ENCODE measurements at regions not wholly inside any gene's neighbourhood (a gene's known extent, or its start where the extent isn't known, plus 50 kb on each side); places are given as distances from the start of the nearest gene placed in this dataset.

GRCh38 chr2:7400628-7401027, 483.4 kb downstream of the RNF144A start:
- H3K4me1 Mint-ChIP-seq, result peaks cover 0 to 4% of the 10 kb centered on the region in 2 experiments; a peak in 1 of 4 replicates
- no peaks in the 10 kb centered on the region for H3K79me2 ChIP-seq (ENCODE audit: insufficient read depth, low read length)
- peaks cover 1% of the 10 kb centered on the region for H3K27me3 Mint-ChIP-seq (ENCODE audit: low read depth)
- WGBS (ENCODE audit: extremely low coverage, insufficient read length, low lambda C conversion rate), result no CpG with 5 or more reads among the region's 4 CpGs
- H3K23me2 ChIP-seq (ENCODE audit: insufficient read length, low read depth, low read length, poor library complexity, severe bottlenecking), result no peaks in the 10 kb centered on the region
- no peak overlapping the region for H2AK5ac ChIP-seq (ENCODE audit: insufficient read length, low read length)
- no peak overlapping the region for H3K18ac ChIP-seq (ENCODE audit: insufficient read length, low read depth, low read length)
- no peaks in the 10 kb centered on the region for H3K9me3 ChIP-seq (ENCODE audit: control insufficient read depth, low read depth, low read length)
- no peak overlapping the region for H4K8ac ChIP-seq (replicated peaks; ENCODE audit: insufficient read length, low read depth, low read length)
- no peak overlapping the region for H3K4ac ChIP-seq (ENCODE audit: low read depth, low read length)
- no peak overlapping the region for H3K9ac ChIP-seq (ENCODE audit: extremely low read depth, insufficient read length, low read length)
- no peak overlapping the region for H2BK5ac ChIP-seq (ENCODE audit: insufficient read length, low read length)
- no peak for TF ChIP-seq CTCF (conservative IDR thresholded peaks at IDR 0.05)
- no peak overlapping the region for H2BK120ac ChIP-seq (ENCODE audit: low read depth, low read length, poor library complexity, severe bottlenecking)
- H2BK15ac ChIP-seq (ENCODE audit: low read depth, low read length), result no peak overlapping the region
- H4K91ac ChIP-seq (ENCODE audit: insufficient read length, low read depth, low read length), result no peak overlapping the region
- H3K27me3 ChIP-seq (ENCODE audit: insufficient read depth, low read length), result no peaks in the 10 kb centered on the region
- no peak overlapping the region for H3T11ph ChIP-seq (ENCODE audit: low read length)
- no peak overlapping the region for H3K4me3 Mint-ChIP-seq
- no peak overlapping the region for H2AFZ ChIP-seq (ENCODE audit: low read length)
- H3K4me2 ChIP-seq (ENCODE audit: insufficient read depth, insufficient read length, low read length), result no peak overlapping the region
- no peak overlapping the region for H2BK12ac ChIP-seq (ENCODE audit: insufficient read length, low read depth, low read length)
- no peak overlapping the region; a peak in 1 of 7 replicates for H3K27ac Mint-ChIP-seq
- H3K36me3 Mint-ChIP-seq (ENCODE audit: insufficient read depth in 1 of 3, low read depth in 3 of 3), result no peaks in the 10 kb centered on the region
- H3K23ac ChIP-seq (ENCODE audit: insufficient read length, low read depth, low read length), result no peak overlapping the region
- H3K9me3 Mint-ChIP-seq, result no peaks in the 10 kb centered on the region
- H4K20me1 ChIP-seq (ENCODE audit: control insufficient read depth, insufficient read depth, insufficient read length), result no peaks in the 10 kb centered on the region
- H3K56ac ChIP-seq (ENCODE audit: insufficient read length, low read depth, low read length), result no peak overlapping the region
- H3K4me1 ChIP-seq (ENCODE audit: insufficient read depth, low read length), result no peaks in the 10 kb centered on the region
- no peak for DNase-seq
- no peak overlapping the region for H2BK20ac ChIP-seq (ENCODE audit: low read depth, low read length, poor library complexity, severe bottlenecking)
- no peak overlapping the region for H3K27ac ChIP-seq (ENCODE audit: insufficient read length, low read depth, low read length)
- H3K79me1 ChIP-seq (ENCODE audit: insufficient read depth, low read depth, low read length, poor library complexity, severe bottlenecking), result no peaks in the 10 kb centered on the region
- no peak overlapping the region for H3K14ac ChIP-seq (ENCODE audit: insufficient read depth, low read length)
- H4K5ac ChIP-seq (ENCODE audit: insufficient read length, low read depth, low read length), result no peak overlapping the region

All from H9 (cell line).